ENCODE measurements at regions not wholly inside any gene's neighbourhood (a gene's known extent, or its start where the extent isn't known, plus 50 kb on each side); places are given as distances from the start of the nearest gene placed in this dataset.

GRCh38 chr2:64391424-64391823, 62.5 kb upstream of the LGALSL start:
- Histone ChIP-seq H3K4me2 (ENCODE audit: low read length) (no peak overlapping the region), H2AFZ (ENCODE audit: low read depth, low read length) (no peak overlapping the region), H3K4me3 (ENCODE audit: low read length) (no peak overlapping the region), H3K36me3 (replicated peaks; ENCODE audit: low read depth, low read length) (no peaks in the 10 kb centered on the region), H4K20me1 (ENCODE audit: insufficient read depth, low read length) (no peaks in the 10 kb centered on the region), H3K9me3 (ENCODE audit: insufficient read depth, low read length) (no peaks in the 10 kb centered on the region), H3K27me3 (ENCODE audit: low read depth, low read length) (no peaks in the 10 kb centered on the region), H3K4me1 (ENCODE audit: low read length) (no peaks in the 10 kb centered on the region), H3K9ac (ENCODE audit: low read length) (no peak overlapping the region), H3K79me2 (ENCODE audit: low read length) (no peaks in the 10 kb centered on the region), H3K27ac (ENCODE audit: low read length) (no peak overlapping the region)
- TF ChIP-seq EZH2phosphoT487 (IDR thresholded peaks at IDR 0.05; ENCODE audit: low read depth): no peak
- TF ChIP-seq, protein P1, sequence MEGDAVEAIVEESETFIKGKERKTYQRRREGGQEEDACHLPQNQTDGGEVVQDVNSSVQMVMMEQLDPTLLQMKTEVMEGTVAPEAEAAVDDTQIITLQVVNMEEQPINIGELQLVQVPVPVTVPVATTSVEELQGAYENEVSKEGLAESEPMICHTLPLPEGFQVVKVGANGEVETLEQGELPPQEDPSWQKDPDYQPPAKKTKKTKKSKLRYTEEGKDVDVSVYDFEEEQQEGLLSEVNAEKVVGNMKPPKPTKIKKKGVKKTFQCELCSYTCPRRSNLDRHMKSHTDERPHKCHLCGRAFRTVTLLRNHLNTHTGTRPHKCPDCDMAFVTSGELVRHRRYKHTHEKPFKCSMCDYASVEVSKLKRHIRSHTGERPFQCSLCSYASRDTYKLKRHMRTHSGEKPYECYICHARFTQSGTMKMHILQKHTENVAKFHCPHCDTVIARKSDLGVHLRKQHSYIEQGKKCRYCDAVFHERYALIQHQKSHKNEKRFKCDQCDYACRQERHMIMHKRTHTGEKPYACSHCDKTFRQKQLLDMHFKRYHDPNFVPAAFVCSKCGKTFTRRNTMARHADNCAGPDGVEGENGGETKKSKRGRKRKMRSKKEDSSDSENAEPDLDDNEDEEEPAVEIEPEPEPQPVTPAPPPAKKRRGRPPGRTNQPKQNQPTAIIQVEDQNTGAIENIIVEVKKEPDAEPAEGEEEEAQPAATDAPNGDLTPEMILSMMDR (IDR thresholded peaks at IDR 0.05; ENCODE audit: low read depth, low read length): no peak

GRCh38 chr2:64391940-64392339, 62.0 kb upstream of the LGALSL start:
- no peaks in the 10 kb centered on the region for H3K36me3 ChIP-seq (replicated peaks; ENCODE audit: low read depth, low read length)
- H3K27ac ChIP-seq (ENCODE audit: low read length): no peak overlapping the region
- no peak overlapping the region for H3K4me2 ChIP-seq (ENCODE audit: low read length)

DNA sequence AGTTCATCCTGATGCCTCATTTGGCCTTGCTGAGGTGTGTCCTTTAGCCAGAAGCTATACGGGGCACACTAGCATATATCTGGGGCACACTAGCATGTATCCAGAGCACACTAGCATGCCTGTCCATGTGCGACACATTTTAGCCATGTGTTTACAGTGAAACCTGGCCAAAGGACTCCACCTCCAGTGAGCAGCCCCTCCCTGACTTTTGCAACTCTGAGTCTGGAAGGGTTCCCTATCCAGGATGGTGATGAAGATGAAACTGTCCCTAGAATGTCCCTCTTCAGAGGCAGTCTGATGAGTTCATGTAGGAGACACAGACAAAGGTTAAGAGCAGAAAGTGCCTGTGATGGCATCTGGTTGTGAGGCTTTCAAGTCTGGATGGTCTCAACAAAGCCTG, 61.4 kb upstream of the LGALSL start:
- Histone ChIP-seq H3K9me3 (ENCODE audit: insufficient read depth, low read length) (no peaks in the 10 kb centered on the region), H3K4me2 (ENCODE audit: low read length) (no peak overlapping the region), H2AFZ (ENCODE audit: low read depth, low read length) (no peak overlapping the region), H3K4me1 (ENCODE audit: low read length) (no peaks in the 10 kb centered on the region), H3K27me3 (ENCODE audit: low read depth, low read length) (no peaks in the 10 kb centered on the region), H3K27ac (ENCODE audit: low read length) (no peak overlapping the region), H3K36me3 (replicated peaks; ENCODE audit: low read depth, low read length) (no peaks in the 10 kb centered on the region), H3K79me2 (ENCODE audit: low read length) (no peaks in the 10 kb centered on the region), H3K9ac (ENCODE audit: low read length) (no peak overlapping the region), H3K4me3 (ENCODE audit: low read length) (no peak overlapping the region), H4K20me1 (ENCODE audit: insufficient read depth, low read length) (no peaks in the 10 kb centered on the region)
- TF ChIP-seq EZH2phosphoT487 (IDR thresholded peaks at IDR 0.05; ENCODE audit: low read depth): no peak
- TF ChIP-seq, protein P1 (IDR thresholded peaks at IDR 0.05; ENCODE audit: low read depth, low read length): no peak

More at GRCh38 chr2:64391940-64392339, 62.0 kb upstream of the LGALSL start:
- no peaks in the 10 kb centered on the region for H3K27me3 ChIP-seq (ENCODE audit: low read depth, low read length)
- H2AFZ ChIP-seq (ENCODE audit: low read depth, low read length): no peak overlapping the region
- H3K4me3 ChIP-seq (ENCODE audit: low read length): no peak overlapping the region
- no peaks in the 10 kb centered on the region for H3K79me2 ChIP-seq (ENCODE audit: low read length)
- H4K20me1 ChIP-seq (ENCODE audit: insufficient read depth, low read length): no peaks in the 10 kb centered on the region
- no peaks in the 10 kb centered on the region for H3K4me1 ChIP-seq (ENCODE audit: low read length)
- H3K9ac ChIP-seq (ENCODE audit: low read length): no peak overlapping the region
- TF ChIP-seq EZH2phosphoT487 (IDR thresholded peaks at IDR 0.05; ENCODE audit: low read depth): no peak
- TF ChIP-seq, protein P1 (IDR thresholded peaks at IDR 0.05; ENCODE audit: low read depth, low read length): no peak
- no peaks in the 10 kb centered on the region for H3K9me3 ChIP-seq (ENCODE audit: insufficient read depth, low read length)

GRCh38 chr2:64393383-64394010, 60.5 kb upstream of the LGALSL start:
- H3K27ac ChIP-seq (ENCODE audit: low read length): no peak overlapping the region
- H3K9ac ChIP-seq (ENCODE audit: low read length): no peak overlapping the region
- H3K4me3 ChIP-seq (ENCODE audit: low read length): no peak overlapping the region
- peaks cover 6% of the 10 kb centered on the region for H3K4me1 ChIP-seq (ENCODE audit: low read length)
- no peak overlapping the region for H2AFZ ChIP-seq (ENCODE audit: low read depth, low read length)
- no peaks in the 10 kb centered on the region for H3K9me3 ChIP-seq (ENCODE audit: insufficient read depth, low read length)
- no peaks in the 10 kb centered on the region for H4K20me1 ChIP-seq (ENCODE audit: insufficient read depth, low read length)
- TF ChIP-seq, protein P1 (IDR thresholded peaks at IDR 0.05; ENCODE audit: low read depth, low read length): no peak
- no peak for TF ChIP-seq EZH2phosphoT487 (IDR thresholded peaks at IDR 0.05; ENCODE audit: low read depth)
- no peak overlapping the region for H3K4me2 ChIP-seq (ENCODE audit: low read length)
- H3K79me2 ChIP-seq (ENCODE audit: low read length): no peaks in the 10 kb centered on the region
- no peaks in the 10 kb centered on the region for H3K36me3 ChIP-seq (replicated peaks; ENCODE audit: low read depth, low read length)
- no peaks in the 10 kb centered on the region for H3K27me3 ChIP-seq (ENCODE audit: low read depth, low read length)

Data from OCI-LY3 (cell line).